Neural crest cell (in vitro differentiated cells): ENCODE measurements at regions not wholly inside any gene's neighbourhood (a gene's known extent, or its start where the extent isn't known, plus 50 kb on each side); places are given as distances from the start of the nearest gene placed in this dataset.

Experiments
- DNase-seq: peaks from one replicate; pipeline ENCODE4 v3.0.0; 2021; ENCODE audit warnings: low read depth, mixed read lengths, low spot score
- H3K27ac Mint-ChIP-seq: one replicate; pipeline ENCODE4 v1.8.0; 2021; ENCODE audit warnings: mild to moderate bottlenecking, mixed read lengths; ENCODE audit not compliant: unreplicated experiment
- H3K27me3 Mint-ChIP-seq: 2 replicates; pipeline ENCODE4 v1.8.0; 2021; ENCODE audit warnings: low read depth, mild to moderate bottlenecking, mixed read lengths
- H3K36me3 Mint-ChIP-seq: 2 replicates; pipeline ENCODE4 v1.8.0; 2021; ENCODE audit warnings: low read depth, mild to moderate bottlenecking, mixed read lengths
- H3K4me1 Mint-ChIP-seq: 2 replicates; pipeline ENCODE4 v1.8.0; 2021; ENCODE audit warnings: mixed read lengths
- H3K4me3 Mint-ChIP-seq: one replicate; pipeline ENCODE4 v1.8.0; 2021; ENCODE audit warnings: mild to moderate bottlenecking, mixed read lengths
- H3K9me3 Mint-ChIP-seq: 2 replicates; pipeline ENCODE4 v1.8.0; 2021; ENCODE audit warnings: mixed read lengths
- TF ChIP-seq, protein P1 (sequence below): fragments of 200-600 bp; sonication (generic); conservative IDR thresholded peaks from 2 replicates; pipeline ENCODE4 v1.5.0; 2021; ENCODE audit warnings: antibody characterized with exemption, mild to moderate bottlenecking

GRCh38 chr6:12221856-12222255 is 68.3 kb upstream of the EDN1 start:
- no peak overlapping the region for H3K27ac Mint-ChIP-seq
- no peaks in the 10 kb centered on the region for H3K9me3 Mint-ChIP-seq
- H3K27me3 Mint-ChIP-seq: no peaks in the 10 kb centered on the region
- H3K4me3 Mint-ChIP-seq: no peak overlapping the region
- TF ChIP-seq, protein P1, sequence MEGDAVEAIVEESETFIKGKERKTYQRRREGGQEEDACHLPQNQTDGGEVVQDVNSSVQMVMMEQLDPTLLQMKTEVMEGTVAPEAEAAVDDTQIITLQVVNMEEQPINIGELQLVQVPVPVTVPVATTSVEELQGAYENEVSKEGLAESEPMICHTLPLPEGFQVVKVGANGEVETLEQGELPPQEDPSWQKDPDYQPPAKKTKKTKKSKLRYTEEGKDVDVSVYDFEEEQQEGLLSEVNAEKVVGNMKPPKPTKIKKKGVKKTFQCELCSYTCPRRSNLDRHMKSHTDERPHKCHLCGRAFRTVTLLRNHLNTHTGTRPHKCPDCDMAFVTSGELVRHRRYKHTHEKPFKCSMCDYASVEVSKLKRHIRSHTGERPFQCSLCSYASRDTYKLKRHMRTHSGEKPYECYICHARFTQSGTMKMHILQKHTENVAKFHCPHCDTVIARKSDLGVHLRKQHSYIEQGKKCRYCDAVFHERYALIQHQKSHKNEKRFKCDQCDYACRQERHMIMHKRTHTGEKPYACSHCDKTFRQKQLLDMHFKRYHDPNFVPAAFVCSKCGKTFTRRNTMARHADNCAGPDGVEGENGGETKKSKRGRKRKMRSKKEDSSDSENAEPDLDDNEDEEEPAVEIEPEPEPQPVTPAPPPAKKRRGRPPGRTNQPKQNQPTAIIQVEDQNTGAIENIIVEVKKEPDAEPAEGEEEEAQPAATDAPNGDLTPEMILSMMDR: no peak
- H3K4me1 Mint-ChIP-seq: no peaks in the 10 kb centered on the region
- no peaks in the 10 kb centered on the region for H3K36me3 Mint-ChIP-seq
- DNase-seq: no peak

DNA sequence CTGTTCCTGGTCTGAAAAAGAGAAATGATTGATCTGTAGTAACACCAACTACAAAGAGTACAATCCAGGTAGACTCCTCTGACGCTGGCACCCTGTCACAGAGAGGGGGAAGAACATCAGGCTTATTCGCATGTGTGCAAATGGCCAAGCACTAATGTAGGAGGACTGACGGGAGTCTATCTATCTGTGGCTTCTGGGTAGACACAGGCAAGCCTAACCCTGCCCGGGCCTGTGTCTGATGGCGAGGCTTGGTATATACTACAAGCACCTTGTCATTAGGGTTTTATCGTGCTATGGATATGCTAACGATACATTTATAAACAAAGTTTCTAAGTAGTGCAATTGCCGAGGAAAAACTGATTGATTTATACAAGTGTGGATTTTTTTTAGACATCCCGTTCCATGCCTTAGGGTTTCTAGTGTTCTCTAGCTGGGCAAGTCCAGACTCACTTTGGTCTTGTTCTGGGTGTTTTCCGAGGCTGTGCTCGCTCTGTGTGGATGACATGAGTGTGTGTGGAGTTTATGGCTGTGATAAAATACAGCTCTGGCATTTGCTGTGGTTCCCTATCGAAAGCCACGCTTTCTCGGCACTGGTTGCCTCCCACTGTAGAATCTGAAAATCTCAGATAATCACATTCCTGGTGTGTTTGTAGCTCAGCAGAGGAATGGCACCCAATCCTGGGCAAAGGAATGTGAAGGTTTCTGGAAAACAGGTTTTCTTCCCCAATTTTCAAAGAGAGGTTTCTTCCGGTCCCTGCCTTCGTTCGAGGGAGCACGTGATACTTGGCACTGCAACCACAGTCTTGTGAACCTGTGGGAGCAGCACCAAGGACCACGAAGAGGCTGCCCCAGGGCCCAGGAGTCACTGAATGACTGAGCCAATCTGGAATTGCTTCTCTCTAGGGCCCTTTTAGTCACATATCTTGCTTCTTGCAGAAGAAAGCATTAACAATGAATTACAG is 67.5 kb upstream of the EDN1 start:
- no peak for DNase-seq
- Mint-ChIP-seq H3K36me3 (no peaks in the 10 kb centered on the region), H3K4me3 (no peak overlapping the region), H3K4me1 (no peaks in the 10 kb centered on the region), H3K9me3 (no peaks in the 10 kb centered on the region), H3K27ac (no peak overlapping the region), H3K27me3 (no peaks in the 10 kb centered on the region)
- TF ChIP-seq, protein P1: no peak

DNA sequence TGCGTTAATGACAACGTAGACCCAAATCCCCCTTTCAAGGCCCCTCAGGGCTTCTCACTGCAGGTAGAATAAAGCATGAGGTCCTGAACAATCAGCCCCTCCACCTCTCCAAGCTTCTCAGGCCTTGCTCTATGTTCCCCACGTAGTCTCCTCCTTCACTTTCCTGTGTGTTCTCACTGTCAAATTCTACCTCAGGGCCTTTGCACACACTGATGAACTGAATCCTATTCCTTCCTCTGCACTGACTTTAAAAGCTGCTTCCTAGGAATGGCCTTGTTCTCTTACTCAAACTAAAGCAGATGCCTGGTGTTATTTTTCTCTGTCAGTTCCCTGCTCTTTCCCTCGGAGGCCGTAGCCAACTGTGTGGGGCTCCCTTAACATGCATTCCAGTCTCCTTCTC is 66.8 kb upstream of the EDN1 start:
- no peaks in the 10 kb centered on the region for H3K27me3 Mint-ChIP-seq
- no peak for DNase-seq
- no peaks in the 10 kb centered on the region for H3K4me1 Mint-ChIP-seq
- no peaks in the 10 kb centered on the region for H3K36me3 Mint-ChIP-seq
- H3K27ac Mint-ChIP-seq: no peak overlapping the region
- no peaks in the 10 kb centered on the region for H3K9me3 Mint-ChIP-seq
- H3K4me3 Mint-ChIP-seq: no peak overlapping the region
- TF ChIP-seq, protein P1: no peak

- Mint-ChIP-seq H3K27ac (no peak overlapping the region), H3K27me3 (no peaks in the 10 kb centered on the region), H3K4me3 (no peak overlapping the region), H3K9me3 (no peaks in the 10 kb centered on the region), H3K4me1 (no peaks in the 10 kb centered on the region), H3K36me3 (no peaks in the 10 kb centered on the region)
- TF ChIP-seq, protein P1: no peak
- DNase-seq: no peak
Measured at GRCh38 chr6:12224251-12224650, 65.9 kb upstream of the EDN1 start.

- no peak for DNase-seq
- no peaks in the 10 kb centered on the region for H3K4me1 Mint-ChIP-seq
- no peaks in the 10 kb centered on the region for H3K27me3 Mint-ChIP-seq
- H3K4me3 Mint-ChIP-seq: no peak overlapping the region
- H3K36me3 Mint-ChIP-seq: no peaks in the 10 kb centered on the region
- no peak overlapping the region for H3K27ac Mint-ChIP-seq
- TF ChIP-seq, protein P1: no peak
- no peaks in the 10 kb centered on the region for H3K9me3 Mint-ChIP-seq
Measured at GRCh38 chr6:12228447-12229146, 61.6 kb upstream of the EDN1 start.
